GM19397 (cell line): ENCODE measurements at regions not wholly inside any gene's neighbourhood (a gene's known extent, or its start where the extent isn't known, plus 50 kb on each side); places are given as distances from the start of the nearest gene placed in this dataset.
"Not testable (repeated sequence)": the region's sequence is repeated elsewhere in the genome, so short reads cannot be mapped to it uniquely, and the experiment has no call there.

ENCODE experiments used
- ATAC-seq: cut with Tn5 transposase; IDR thresholded peaks from one replicate; pipeline ENCODE4 v1.9.1; 2021; ENCODE audit warnings: mild to moderate bottlenecking, moderate library complexity; ENCODE audit not compliant: unreplicated experiment

GRCh38 chr1:222941425-222941824, 126.6 kb downstream of the DISP1 start:
- no peak for ATAC-seq

GRCh38 chr1:222946436-222946835, 131.6 kb downstream of the DISP1 start:
- ATAC-seq = no peak

- no peak for ATAC-seq
Observed at GRCh38 chr1:222948079-222948478, 133.2 kb downstream of the DISP1 start.

GRCh38 chr1:222950892-222951291, 136.1 kb downstream of the DISP1 start:
- ATAC-seq = no peak

GRCh38 chr1:222953585-222953984, 138.7 kb downstream of the DISP1 start:
- no peak for ATAC-seq

GRCh38 chr1:222955964-222956363, 141.1 kb downstream of the DISP1 start:
- ATAC-seq = no peak

GRCh38 chr1:222956601-222957000, 141.8 kb downstream of the DISP1 start:
- no peak for ATAC-seq

- no peak for ATAC-seq
Observed at GRCh38 chr1:222967466-222968240, 152.8 kb downstream of the DISP1 start.

GRCh38 chr1:222970040-222970439, 155.2 kb downstream of the DISP1 start:
- no peak for ATAC-seq

- no peak for ATAC-seq
Observed at GRCh38 chr1:222970711-222971110, 155.9 kb downstream of the DISP1 start.

- no peak for ATAC-seq
Observed at GRCh38 chr1:222971146-222971545, 156.3 kb downstream of the DISP1 start.

GRCh38 chr1:222973561-222973960, 158.7 kb downstream of the DISP1 start:
- no peak for ATAC-seq

GRCh38 chr1:222974496-222974895, 159.7 kb downstream of the DISP1 start:
- no peak for ATAC-seq

GRCh38 chr1:222975472-222976122, 160.8 kb downstream of the DISP1 start:
- ATAC-seq = no peak

GRCh38 chr1:222976453-222976852, 161.6 kb downstream of the DISP1 start:
- no peak for ATAC-seq

- ATAC-seq = not testable (repeated sequence)
Observed at GRCh38 chr1:222977294-222977693, 162.5 kb downstream of the DISP1 start.

GRCh38 chr1:222979561-222979960, 163.5 kb downstream of the TLR5 start:
- ATAC-seq = no peak

- no peak for ATAC-seq
Observed at GRCh38 chr1:222987674-222988076, 155.4 kb downstream of the TLR5 start.

- no peak for ATAC-seq
Observed at GRCh38 chr1:222989443-222989842, 153.6 kb downstream of the TLR5 start.

GRCh38 chr1:222991177-222991576, 151.9 kb downstream of the TLR5 start:
- no peak for ATAC-seq

- ATAC-seq = no peak
Observed at GRCh38 chr1:222991908-222992307, 151.1 kb downstream of the TLR5 start.

- no peak for ATAC-seq
Observed at GRCh38 chr1:222994511-222995235, 148.4 kb downstream of the TLR5 start.
